ENCODE measurements at regions not wholly inside any gene's neighbourhood (a gene's known extent, or its start where the extent isn't known, plus 50 kb on each side); places are given as distances from the start of the nearest gene placed in this dataset.

GRCh38 chr16:60302261-60302660 is 1568.1 kb upstream of the GOT2 start:
- 71 to 79% methylated on average over 2 of the region's 2 CpGs for WGBS, 2 donors

GRCh38 chr16:60299241-60299776 is 1565.2 kb upstream of the GOT2 start:
- ATAC-seq (ENCODE audit: low FRiP score in 2 of 2) (no peak), DNase-seq (no peak)
- Histone ChIP-seq H3K4me1 (no peaks in the 10 kb centered on the region), H3K9me3 (no peaks in the 10 kb centered on the region), H3K27ac (no peak overlapping the region), H3K27me3 (no peaks in the 10 kb centered on the region), H3K36me3 (no peaks in the 10 kb centered on the region), H3K4me3 (no peak overlapping the region)
- TF ChIP-seq POLR2A (IDR thresholded peaks at IDR 0.05) (no peak), POLR2AphosphoS5 (IDR thresholded peaks at IDR 0.05) (no peak), EP300 (IDR thresholded peaks at IDR 0.05) (no peak), CTCF (IDR thresholded peaks at IDR 0.05) (no peak)
- 83 to 87% methylated on average over 3 of the region's 3 CpGs for WGBS, 2 donors

More at GRCh38 chr16:60302261-60302660, 1568.1 kb upstream of the GOT2 start:
- no peaks in the 10 kb centered on the region for H3K4me1 ChIP-seq
- no peaks in the 10 kb centered on the region for H3K9me3 ChIP-seq
- no peak for TF ChIP-seq POLR2A (IDR thresholded peaks at IDR 0.05)
- TF ChIP-seq EP300 (IDR thresholded peaks at IDR 0.05) = no peak
- no peak for TF ChIP-seq POLR2AphosphoS5 (IDR thresholded peaks at IDR 0.05)
- no peak for TF ChIP-seq CTCF (IDR thresholded peaks at IDR 0.05)
- no peak overlapping the region for H3K27ac ChIP-seq
- no peak for ATAC-seq (ENCODE audit: low FRiP score in 2 of 2)
- H3K36me3 ChIP-seq = no peaks in the 10 kb centered on the region
- DNase-seq = no peak
- H3K4me3 ChIP-seq = no peak overlapping the region
- no peaks in the 10 kb centered on the region for H3K27me3 ChIP-seq

DNA sequence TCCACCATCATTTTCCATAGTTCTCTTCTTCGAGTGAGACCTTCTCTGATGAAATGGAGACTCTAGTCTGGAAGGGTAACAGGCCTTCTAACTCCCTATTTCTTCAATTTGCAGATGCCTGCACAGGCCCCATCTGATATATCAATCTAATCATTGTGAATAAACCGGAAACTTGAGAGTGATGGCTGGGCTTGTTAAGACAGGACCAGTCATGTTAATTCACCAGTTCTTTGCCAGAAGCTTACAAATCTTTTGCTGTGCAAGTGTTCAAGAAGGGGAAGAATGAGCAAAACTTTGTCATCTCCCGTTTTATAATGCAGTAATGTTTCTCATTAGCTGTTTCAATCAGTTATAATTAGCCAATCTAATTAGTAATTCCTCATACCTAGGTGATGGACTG is 1561.3 kb upstream of the GOT2 start:
- DNase-seq (no peak), ATAC-seq (ENCODE audit: low FRiP score in 2 of 2) (no peak)
- Histone ChIP-seq H3K27ac (no peak overlapping the region), H3K36me3 (no peaks in the 10 kb centered on the region), H3K4me1 (no peaks in the 10 kb centered on the region), H3K27me3 (no peaks in the 10 kb centered on the region), H3K4me3 (no peak overlapping the region), H3K9me3 (no peaks in the 10 kb centered on the region)
- TF ChIP-seq EP300 (IDR thresholded peaks at IDR 0.05) = no peak
- no peak for TF ChIP-seq POLR2AphosphoS5 (IDR thresholded peaks at IDR 0.05)
- TF ChIP-seq POLR2A (IDR thresholded peaks at IDR 0.05) = no peak
- TF ChIP-seq CTCF (IDR thresholded peaks at IDR 0.05) = no peak
- WGBS, 2 donors = 85 to 89% methylated on average over 3 of the region's 3 CpGs

GRCh38 chr16:60285794-60286193 is 1551.7 kb upstream of the GOT2 start:
- Histone ChIP-seq H3K4me3 (no peak overlapping the region), H3K27ac (no peak overlapping the region), H3K4me1 (no peaks in the 10 kb centered on the region), H3K36me3 (no peaks in the 10 kb centered on the region), H3K9me3 (no peaks in the 10 kb centered on the region), H3K27me3 (no peaks in the 10 kb centered on the region)
- no peak for TF ChIP-seq CTCF (IDR thresholded peaks at IDR 0.05)
- no peak for TF ChIP-seq POLR2AphosphoS5 (IDR thresholded peaks at IDR 0.05)
- no peak for TF ChIP-seq EP300 (IDR thresholded peaks at IDR 0.05)
- TF ChIP-seq POLR2A (IDR thresholded peaks at IDR 0.05) = no peak
- whole genome bisulfite sequencing, 2 donors = 34 to 55% methylated on average over 1 of the region's 1 CpG
- DNase-seq (no peak), ATAC-seq (ENCODE audit: low FRiP score in 2 of 2) (no peak)

GRCh38 chr16:60279061-60279665 is 1545.0 kb upstream of the GOT2 start:
- H3K4me3 ChIP-seq = no peak overlapping the region
- no peak for DNase-seq
- no peaks in the 10 kb centered on the region for H3K9me3 ChIP-seq
- ATAC-seq (ENCODE audit: low FRiP score in 2 of 2) = no peak
- H3K4me1 ChIP-seq = no peaks in the 10 kb centered on the region
- no peak overlapping the region for H3K27ac ChIP-seq
- H3K36me3 ChIP-seq = no peaks in the 10 kb centered on the region
- H3K27me3 ChIP-seq = no peaks in the 10 kb centered on the region
- TF ChIP-seq EP300 (IDR thresholded peaks at IDR 0.05) = no peak
- TF ChIP-seq POLR2AphosphoS5 (IDR thresholded peaks at IDR 0.05) = no peak
- no peak for TF ChIP-seq POLR2A (IDR thresholded peaks at IDR 0.05)
- TF ChIP-seq CTCF (IDR thresholded peaks at IDR 0.05) = no peak
- 60 to 79% methylated on average over 11 of the region's 11 CpGs for WGBS, 2 donors

All from upper lobe of left lung (tissue), 6 donors.